Naive thymus-derived CD4-positive, alpha-beta T cell (primary cell): ENCODE measurements at regions not wholly inside any gene's neighbourhood (a gene's known extent, or its start where the extent isn't known, plus 50 kb on each side); places are given as distances from the start of the nearest gene placed in this dataset.
A peak's percentile ranks its signal among the peaks of the same experiment; 100 is the strongest.

ENCODE experiments used
- ATAC-seq: fragments of 150-1000 bp; cut with Tn5 transposase; 2 replicates; pipeline ENCODE4 v1.10.0; 2021; ENCODE audit warnings: mild to moderate bottlenecking, moderate library complexity
- CTCF ChIA-PET: fragments of 350-600 bp; sonication (Branson Sonifier 250); formaldehyde crosslinking; loops from one replicate; lab custom pipeline; 2021; ENCODE audit warnings: antibody characterized with exemption; lab: Charles Lee
- POLR2A ChIA-PET: fragments of 350-600 bp; sonication (Branson Sonifier 250); formaldehyde crosslinking; loops from one replicate; lab custom pipeline; 2021; ENCODE audit warnings: antibody characterized with exemption, inconsistent platforms; lab: Charles Lee
- DNase-seq, 9 donors: peaks; one replicate each; pipeline versions ENCODE4 v3.0.0 to v3.0.0-alpha.2; 2020 to 2022; ENCODE audit warnings: mixed read lengths in 1 of 9
- H3K27ac ChIP-seq: one replicate; pipeline ENCODE4 v1.7.0; 2013; ENCODE audit warnings: mild to moderate bottlenecking, low read depth, low read length, moderate library complexity
- H3K27me3 ChIP-seq, 2 donors: one replicate each; pipeline ENCODE4 v1.7.0; 2013; ENCODE audit warnings: low read length in 2 of 2, mild to moderate bottlenecking in 2 of 2, moderate library complexity in 2 of 2; ENCODE audit not compliant: control insufficient read depth in 2 of 2, insufficient read depth in 2 of 2
- H3K36me3 ChIP-seq, 3 experiments: 1 replicate in 2 of 3; 2 replicates in 1 of 3; pipeline ENCODE4 v1.7.0; 2013; ENCODE audit warnings: low read length in 3 of 3, mild to moderate bottlenecking in 3 of 3, moderate library complexity in 1 of 3; ENCODE audit not compliant: insufficient read depth in 3 of 3, control insufficient read depth in 2 of 3
- H3K4me1 ChIP-seq, 2 donors: one replicate each; pipeline ENCODE4 v1.7.0; 2013; ENCODE audit warnings: low read length in 2 of 2, mild to moderate bottlenecking in 2 of 2, moderate library complexity in 1 of 2; ENCODE audit not compliant: control insufficient read depth in 2 of 2, insufficient read depth in 2 of 2
- H3K4me3 ChIP-seq: 2 replicates; pipeline ENCODE4 v1.7.0; 2013; ENCODE audit warnings: mild to moderate bottlenecking, low read length
- H3K9me3 ChIP-seq, 3 experiments: 1 replicate in 2 of 3; 2 replicates in 1 of 3; pipeline ENCODE4 v1.7.0; 2013; ENCODE audit warnings: low read length in 3 of 3; ENCODE audit not compliant: control insufficient read depth in 2 of 3
- H3K27ac Mint-ChIP-seq, 9 donors: one replicate each; pipeline ENCODE4 v1.8.0; 2020 to 2022; ENCODE audit warnings: mixed read lengths in 9 of 9, mild to moderate bottlenecking in 8 of 9, moderate library complexity in 5 of 9, inconsistent platforms in 2 of 9
- H3K27me3 Mint-ChIP-seq, 5 donors: one replicate each; pipeline ENCODE4 v1.8.0; 2021 to 2022; ENCODE audit warnings: mixed read lengths in 5 of 5, mild to moderate bottlenecking in 1 of 5
- H3K36me3 Mint-ChIP-seq, 5 donors: one replicate each; pipeline ENCODE4 v1.8.0; 2020 to 2022; ENCODE audit warnings: mixed read lengths in 5 of 5, mild to moderate bottlenecking in 3 of 5, inconsistent platforms in 1 of 5
- H3K4me1 Mint-ChIP-seq, 7 donors: one replicate each; pipeline ENCODE4 v1.8.0; 2020 to 2022; ENCODE audit warnings: mixed read lengths in 7 of 7, mild to moderate bottlenecking in 3 of 7, inconsistent platforms in 1 of 7
- H3K4me3 Mint-ChIP-seq, 10 donors: one replicate each; pipeline ENCODE4 v1.8.0; 2020 to 2022; ENCODE audit warnings: mild to moderate bottlenecking in 10 of 10, mixed read lengths in 10 of 10, moderate library complexity in 6 of 10, inconsistent platforms in 2 of 10
- H3K9me3 Mint-ChIP-seq, 11 donors: one replicate each; pipeline ENCODE4 v1.8.0; 2020 to 2022; ENCODE audit warnings: mixed read lengths in 11 of 11, mild to moderate bottlenecking in 4 of 11, inconsistent platforms in 1 of 11, moderate library complexity in 1 of 11
- intact Hi-C, 2 donors: fragments of 100-400 bp; cut with micrococcal nuclease; formaldehyde crosslinking; loops; one replicate each; pipeline ENCODE4 v1.15.1; 2023

- no peak overlapping the region for H3K4me3 ChIP-seq
- no peaks in the 10 kb centered on the region for H3K9me3 ChIP-seq
- peak overlapping the region in 4 of 9 donors; percentile 36 to 90 (median 50) for H3K27ac Mint-ChIP-seq
- H3K27me3 ChIP-seq: no peaks in the 10 kb centered on the region
- peaks cover 0 to 26% (median 0%) of the 10 kb centered on the region in 5 donors for H3K27me3 Mint-ChIP-seq
- H3K36me3 Mint-ChIP-seq: no peaks in the 10 kb centered on the region
- CTCF ChIA-PET: no interaction called here
- H3K4me3 Mint-ChIP-seq: no peak overlapping the region
- peaks cover 0 to 26% of the 10 kb centered on the region in 2 donors for H3K4me1 ChIP-seq
- H3K36me3 ChIP-seq: no peaks in the 10 kb centered on the region
- no peak overlapping the region for H3K27ac ChIP-seq
- intact Hi-C loops: loop anchor here in 1 of 2 donors (5.0 kb wide), 1 partner anchor 33 kb away; no protein-coding TSS in a partner anchor
- DNase-seq: no peak
- H3K4me1 Mint-ChIP-seq: peaks cover 10 to 52% (median 38%) of the 10 kb centered on the region in 7 donors
- ATAC-seq: no peak
- peaks cover 0 to 3% (median 0%) of the 10 kb centered on the region in 11 donors for H3K9me3 Mint-ChIP-seq
- POLR2A ChIA-PET: interaction anchor here (0.8 kb wide), 1 partner anchor 12 kb away, joined by 3 read pairs; no protein-coding TSS in a partner anchor
These were observed 149.5 kb upstream of the MYL2 start for GRCh38 chr12:111069886-111070285.

- Histone ChIP-seq H3K4me3 (peak overlapping the region; percentile 11), H3K36me3 (no peaks in the 10 kb centered on the region), H3K4me1 (peaks cover 0 to 16% of the 10 kb centered on the region in 2 donors), H3K27me3 (no peaks in the 10 kb centered on the region), H3K27ac (no peak overlapping the region), H3K9me3 (no peaks in the 10 kb centered on the region)
- POLR2A ChIA-PET: interaction anchor here (1.6 kb wide), 1 partner anchor 10 kb away, joined by 13 read pairs; no protein-coding TSS in a partner anchor
- DNase-seq (peak in 8 of 9 donors; percentile 15 to 71 (median 67)), ATAC-seq (peak; percentile 88)
- Mint-ChIP-seq H3K27me3 (peaks cover 0 to 26% (median 0%) of the 10 kb centered on the region in 5 donors), H3K9me3 (peaks cover 0 to 3% (median 0%) of the 10 kb centered on the region in 11 donors), H3K4me3 (peak overlapping the region in 9 of 10 donors; percentile 46 to 80 (median 74)), H3K4me1 (peaks cover 10 to 38% (median 27%) of the 10 kb centered on the region in 7 donors), H3K36me3 (no peaks in the 10 kb centered on the region), H3K27ac (peak overlapping the region; percentile 14 to 93 (median 82))
- intact Hi-C loops: loop anchor here in 1 of 2 donors (1.0 kb wide), 1 partner anchor 11 kb away; no protein-coding TSS in a partner anchor
- CTCF ChIA-PET: no interaction called here
These were observed 147.9 kb upstream of the MYL2 start for GRCh38 chr12:111068290-111068689.

- peaks cover 11 to 31% (median 23%) of the 10 kb centered on the region in 7 donors for H3K4me1 Mint-ChIP-seq
- ChIA-PET CTCF (no interaction called here), POLR2A (no interaction called here)
- peaks cover 0 to 20% (median 0%) of the 10 kb centered on the region in 5 donors for H3K27me3 Mint-ChIP-seq
- H3K27ac ChIP-seq: no peak overlapping the region
- no peak for ATAC-seq
- intact Hi-C loops: no loop called here
- no peak overlapping the region for H3K4me3 ChIP-seq
- peaks cover 0 to 3% (median 0%) of the 10 kb centered on the region in 11 donors for H3K9me3 Mint-ChIP-seq
- H3K27ac Mint-ChIP-seq: peak overlapping the region in 5 of 9 donors; percentile 54 to 91 (median 83)
- H3K36me3 Mint-ChIP-seq: no peaks in the 10 kb centered on the region
- no peaks in the 10 kb centered on the region for H3K27me3 ChIP-seq
- H3K4me1 ChIP-seq: peaks cover 0 to 16% of the 10 kb centered on the region in 2 donors
- DNase-seq: no peak
- H3K4me3 Mint-ChIP-seq: peak overlapping the region in 6 of 10 donors; percentile 17 to 80 (median 74)
- H3K36me3 ChIP-seq: no peaks in the 10 kb centered on the region
- H3K9me3 ChIP-seq: no peaks in the 10 kb centered on the region
These were observed 147.1 kb upstream of the MYL2 start for GRCh38 chr12:111067498-111067897.

- intact Hi-C loops: no loop called here
- Histone ChIP-seq H3K27me3 (no peaks in the 10 kb centered on the region), H3K4me3 (no peak overlapping the region), H3K36me3 (no peaks in the 10 kb centered on the region), H3K27ac (no peak overlapping the region), H3K9me3 (no peaks in the 10 kb centered on the region), H3K4me1 (peaks cover 0 to 16% of the 10 kb centered on the region in 2 donors)
- ATAC-seq (no peak), DNase-seq (no peak)
- POLR2A ChIA-PET: no interaction called here
- CTCF ChIA-PET: no interaction called here
- Mint-ChIP-seq H3K4me1 (peaks cover 11 to 31% (median 23%) of the 10 kb centered on the region in 7 donors), H3K9me3 (peaks cover 0 to 3% (median 0%) of the 10 kb centered on the region in 11 donors), H3K4me3 (peak overlapping the region in 1 of 10 donors; percentile 17), H3K27me3 (peaks cover 0 to 15% (median 0%) of the 10 kb centered on the region in 5 donors), H3K36me3 (no peaks in the 10 kb centered on the region), H3K27ac (peak overlapping the region in 4 of 9 donors; percentile 45 to 91 (median 52))
These were observed 146.5 kb upstream of the MYL2 start for GRCh38 chr12:111066744-111067437.

GRCh38 chr12:111064982-111065381, 144.6 kb upstream of the MYL2 start:
- Mint-ChIP-seq H3K9me3 (peaks cover 0 to 2% (median 0%) of the 10 kb centered on the region in 11 donors), H3K27me3 (peaks cover 0 to 3% (median 0%) of the 10 kb centered on the region in 5 donors), H3K36me3 (no peaks in the 10 kb centered on the region), H3K4me1 (peaks cover 12 to 37% (median 26%) of the 10 kb centered on the region in 7 donors), H3K27ac (peak overlapping the region in 1 of 9 donors; percentile 40), H3K4me3 (no peak overlapping the region)
- CTCF ChIA-PET: no interaction called here
- peaks cover 0 to 18% of the 10 kb centered on the region in 2 donors for H3K4me1 ChIP-seq
- ATAC-seq: no peak
- H3K36me3 ChIP-seq: no peaks in the 10 kb centered on the region
- POLR2A ChIA-PET: no interaction called here
- DNase-seq: no peak
- no peaks in the 10 kb centered on the region for H3K9me3 ChIP-seq
- no peak overlapping the region for H3K27ac ChIP-seq
- H3K27me3 ChIP-seq: no peaks in the 10 kb centered on the region
- intact Hi-C loops: no loop called here
- no peak overlapping the region for H3K4me3 ChIP-seq

GRCh38 chr12:111064154-111064553, 143.8 kb upstream of the MYL2 start:
- CTCF ChIA-PET: no interaction called here
- H3K4me3 ChIP-seq: no peak overlapping the region
- peak overlapping the region in 1 of 9 donors; percentile 9 for H3K27ac Mint-ChIP-seq
- H3K36me3 ChIP-seq: no peaks in the 10 kb centered on the region
- peaks cover 0 to 26% of the 10 kb centered on the region in 2 donors for H3K4me1 ChIP-seq
- no peak overlapping the region for H3K4me3 Mint-ChIP-seq
- peaks cover 0 to under 1% (median 0%) of the 10 kb centered on the region in 5 donors for H3K27me3 Mint-ChIP-seq
- H3K9me3 ChIP-seq: no peaks in the 10 kb centered on the region
- ATAC-seq (no peak), DNase-seq (no peak)
- intact Hi-C loops: no loop called here
- H3K27me3 ChIP-seq: no peaks in the 10 kb centered on the region
- peaks cover 12 to 33% (median 24%) of the 10 kb centered on the region in 7 donors for H3K4me1 Mint-ChIP-seq
- H3K36me3 Mint-ChIP-seq: no peaks in the 10 kb centered on the region
- H3K9me3 Mint-ChIP-seq: peaks cover 0 to 2% (median 0%) of the 10 kb centered on the region in 11 donors
- no peak overlapping the region for H3K27ac ChIP-seq
- POLR2A ChIA-PET: no interaction called here
